ENCODE measurements at regions not wholly inside any gene's neighbourhood (a gene's known extent, or its start where the extent isn't known, plus 50 kb on each side); places are given as distances from the start of the nearest gene placed in this dataset.

GRCh38 chr10:78481842-78482241 is 448.2 kb downstream of the RPS24 start:
- Histone ChIP-seq H3K4me3 (no peak overlapping the region), H3K27ac (no peak overlapping the region)
- DNase-seq (ENCODE audit: low spot score): no peak
- no peak for TF ChIP-seq CTCF (IDR thresholded peaks at IDR 0.05)

GRCh38 chr10:78483641-78484040 is 450.0 kb downstream of the RPS24 start:
- H3K4me3 ChIP-seq: no peak overlapping the region
- DNase-seq (ENCODE audit: low spot score): no peak
- no peak for TF ChIP-seq CTCF (IDR thresholded peaks at IDR 0.05)
- no peak overlapping the region for H3K27ac ChIP-seq

- Histone ChIP-seq H3K4me3 (no peak overlapping the region), H3K27ac (no peak overlapping the region)
- no peak for DNase-seq (ENCODE audit: low spot score)
- TF ChIP-seq CTCF (IDR thresholded peaks at IDR 0.05): no peak
Observed at GRCh38 chr10:78489034-78489433, 455.4 kb downstream of the RPS24 start.

- Histone ChIP-seq H3K4me3 (no peak overlapping the region), H3K27ac (no peak overlapping the region)
- DNase-seq (ENCODE audit: low spot score): no peak
- TF ChIP-seq CTCF (IDR thresholded peaks at IDR 0.05): no peak
Observed at GRCh38 chr10:78491812-78492211, 458.1 kb downstream of the RPS24 start.

- H3K27ac ChIP-seq: no peak overlapping the region
- DNase-seq (ENCODE audit: low spot score): no peak
- no peak for TF ChIP-seq CTCF (IDR thresholded peaks at IDR 0.05)
- H3K4me3 ChIP-seq: no peak overlapping the region
Observed at GRCh38 chr10:78492424-78492823, 458.8 kb downstream of the RPS24 start.

- H3K4me3 ChIP-seq: no peak overlapping the region
- H3K27ac ChIP-seq: no peak overlapping the region
- TF ChIP-seq CTCF (IDR thresholded peaks at IDR 0.05): no peak
- DNase-seq (ENCODE audit: low spot score): no peak
Observed at GRCh38 chr10:78494179-78494578, 460.5 kb downstream of the RPS24 start.

GRCh38 chr10:78502210-78502936 is 468.7 kb downstream of the RPS24 start:
- DNase-seq (ENCODE audit: low spot score): no peak
- no peak for TF ChIP-seq CTCF (IDR thresholded peaks at IDR 0.05)
- no peak overlapping the region for H3K4me3 ChIP-seq
- no peak overlapping the region for H3K27ac ChIP-seq

All from coronary artery (tissue), 2 donors.